ENCODE measurements at regions not wholly inside any gene's neighbourhood (a gene's known extent, or its start where the extent isn't known, plus 50 kb on each side); places are given as distances from the start of the nearest gene placed in this dataset.
"Not testable (repeated sequence)": the region's sequence is repeated elsewhere in the genome, so short reads cannot be mapped to it uniquely, and the experiment has no call there.

- TF ChIP-seq EZH2phosphoT487 (IDR thresholded peaks at IDR 0.05; ENCODE audit: borderline replicate concordance, low read length) = not testable (repeated sequence)
- TF ChIP-seq, protein P1, sequence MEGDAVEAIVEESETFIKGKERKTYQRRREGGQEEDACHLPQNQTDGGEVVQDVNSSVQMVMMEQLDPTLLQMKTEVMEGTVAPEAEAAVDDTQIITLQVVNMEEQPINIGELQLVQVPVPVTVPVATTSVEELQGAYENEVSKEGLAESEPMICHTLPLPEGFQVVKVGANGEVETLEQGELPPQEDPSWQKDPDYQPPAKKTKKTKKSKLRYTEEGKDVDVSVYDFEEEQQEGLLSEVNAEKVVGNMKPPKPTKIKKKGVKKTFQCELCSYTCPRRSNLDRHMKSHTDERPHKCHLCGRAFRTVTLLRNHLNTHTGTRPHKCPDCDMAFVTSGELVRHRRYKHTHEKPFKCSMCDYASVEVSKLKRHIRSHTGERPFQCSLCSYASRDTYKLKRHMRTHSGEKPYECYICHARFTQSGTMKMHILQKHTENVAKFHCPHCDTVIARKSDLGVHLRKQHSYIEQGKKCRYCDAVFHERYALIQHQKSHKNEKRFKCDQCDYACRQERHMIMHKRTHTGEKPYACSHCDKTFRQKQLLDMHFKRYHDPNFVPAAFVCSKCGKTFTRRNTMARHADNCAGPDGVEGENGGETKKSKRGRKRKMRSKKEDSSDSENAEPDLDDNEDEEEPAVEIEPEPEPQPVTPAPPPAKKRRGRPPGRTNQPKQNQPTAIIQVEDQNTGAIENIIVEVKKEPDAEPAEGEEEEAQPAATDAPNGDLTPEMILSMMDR (IDR thresholded peaks at IDR 0.05; ENCODE audit: low read depth, low read length, poor library complexity, severe bottlenecking) = not testable (repeated sequence)
These were observed 253.0 kb upstream of the MGMT start for GRCh38 chr10:129213996-129214395.

Data from DOHH2 (cell line).